ENCODE measurements at regions not wholly inside any gene's neighbourhood (a gene's known extent, or its start where the extent isn't known, plus 50 kb on each side); places are given as distances from the start of the nearest gene placed in this dataset.
A peak's percentile ranks its signal among the peaks of the same experiment; 100 is the strongest.
"Not testable (repeated sequence)": the region's sequence is repeated elsewhere in the genome, so short reads cannot be mapped to it uniquely, and the experiment has no call there.

GRCh38 chr7:51430480-51431086, 114.0 kb upstream of the COBL start:
- Histone ChIP-seq H3K4me3 (no peak overlapping the region), H3K27ac (no peak overlapping the region), H3K27me3 (no peaks in the 10 kb centered on the region), H3K36me3 (no peaks in the 10 kb centered on the region), H3K4me1 (no peaks in the 10 kb centered on the region), H3K9me3 (no peaks in the 10 kb centered on the region)
- DNase-seq, result no peak
- intact Hi-C loops (cut with DNase I; ENCODE audit: low total_unique reads), result no loop called here
- TF ChIP-seq CTCF (IDR thresholded peaks at IDR 0.05), result peak; percentile 41 to 57

GRCh38 chr7:51428217-51428887, 111.7 kb upstream of the COBL start:
- no peak for DNase-seq
- TF ChIP-seq CTCF (IDR thresholded peaks at IDR 0.05), result no peak
- no peaks in the 10 kb centered on the region for H3K4me1 ChIP-seq
- no peaks in the 10 kb centered on the region for H3K9me3 ChIP-seq
- no peaks in the 10 kb centered on the region for H3K27me3 ChIP-seq
- no peak overlapping the region for H3K27ac ChIP-seq
- intact Hi-C loops (cut with DNase I; ENCODE audit: low total_unique reads), result no loop called here
- no peak overlapping the region for H3K4me3 ChIP-seq
- no peaks in the 10 kb centered on the region for H3K36me3 ChIP-seq

GRCh38 chr7:51426163-51426562, 109.6 kb upstream of the COBL start:
- no peaks in the 10 kb centered on the region for H3K9me3 ChIP-seq
- H3K27ac ChIP-seq, result no peak overlapping the region
- H3K27me3 ChIP-seq, result no peaks in the 10 kb centered on the region
- intact Hi-C loops (cut with DNase I; ENCODE audit: low total_unique reads), result no loop called here
- no peak overlapping the region for H3K4me3 ChIP-seq
- no peak for DNase-seq
- H3K4me1 ChIP-seq, result no peaks in the 10 kb centered on the region
- H3K36me3 ChIP-seq, result no peaks in the 10 kb centered on the region
- no peak for TF ChIP-seq CTCF (IDR thresholded peaks at IDR 0.05)

- not testable (repeated sequence) for H3K27ac ChIP-seq, H3K27me3 ChIP-seq
Measured at GRCh38 chr7:51409934-51410333, 93.3 kb upstream of the COBL start.

GRCh38 chr7:51397608-51398007, 81.0 kb upstream of the COBL start:
- H3K36me3 ChIP-seq; intact Hi-C loops (cut with DNase I; ENCODE audit: low total_unique reads); H3K4me1 ChIP-seq; H3K4me3 ChIP-seq; DNase-seq; H3K27ac ChIP-seq; H3K27me3 ChIP-seq; H3K9me3 ChIP-seq: not testable (repeated sequence)

More at GRCh38 chr7:51409934-51410333, 93.3 kb upstream of the COBL start:
- H3K36me3 ChIP-seq; intact Hi-C loops (cut with DNase I; ENCODE audit: low total_unique reads); DNase-seq; H3K4me3 ChIP-seq; H3K9me3 ChIP-seq; H3K4me1 ChIP-seq: not testable (repeated sequence)

GRCh38 chr7:51393003-51393402, 76.4 kb upstream of the COBL start:
- intact Hi-C loops (cut with DNase I; ENCODE audit: low total_unique reads); H3K4me1 ChIP-seq; H3K36me3 ChIP-seq: not testable (repeated sequence)

GRCh38 chr7:51389952-51390351, 73.3 kb upstream of the COBL start:
- H3K9me3 ChIP-seq; intact Hi-C loops (cut with DNase I; ENCODE audit: low total_unique reads); H3K27me3 ChIP-seq; H3K4me1 ChIP-seq; DNase-seq; H3K4me3 ChIP-seq; H3K27ac ChIP-seq; H3K36me3 ChIP-seq: not testable (repeated sequence)

More at GRCh38 chr7:51393003-51393402, 76.4 kb upstream of the COBL start:
- H3K4me3 ChIP-seq, DNase-seq, H3K9me3 ChIP-seq, H3K27ac ChIP-seq, H3K27me3 ChIP-seq: not testable (repeated sequence)

- H3K4me1 ChIP-seq; H3K27me3 ChIP-seq; intact Hi-C loops (cut with DNase I; ENCODE audit: low total_unique reads); H3K36me3 ChIP-seq; H3K27ac ChIP-seq; H3K4me3 ChIP-seq; H3K9me3 ChIP-seq; DNase-seq: not testable (repeated sequence)
Measured at GRCh38 chr7:51389216-51389812, 72.7 kb upstream of the COBL start.

GRCh38 chr7:51388241-51388640, 71.6 kb upstream of the COBL start:
- H3K9me3 ChIP-seq; H3K27me3 ChIP-seq; H3K4me3 ChIP-seq; H3K4me1 ChIP-seq; intact Hi-C loops (cut with DNase I; ENCODE audit: low total_unique reads); H3K27ac ChIP-seq; H3K36me3 ChIP-seq; DNase-seq: not testable (repeated sequence)

GRCh38 chr7:51386806-51387568, 70.4 kb upstream of the COBL start:
- H3K9me3 ChIP-seq; intact Hi-C loops (cut with DNase I; ENCODE audit: low total_unique reads); H3K27ac ChIP-seq; H3K27me3 ChIP-seq; H3K36me3 ChIP-seq; H3K4me1 ChIP-seq; DNase-seq; H3K4me3 ChIP-seq: not testable (repeated sequence)

- H3K27ac ChIP-seq; H3K27me3 ChIP-seq; intact Hi-C loops (cut with DNase I; ENCODE audit: low total_unique reads); DNase-seq; H3K4me3 ChIP-seq; H3K9me3 ChIP-seq; H3K36me3 ChIP-seq; H3K4me1 ChIP-seq: not testable (repeated sequence)
Measured at GRCh38 chr7:51386184-51386583, 69.6 kb upstream of the COBL start.

Measured in tibial artery (tissue), 4 donors.